Prostate gland (tissue), 2 donors: ENCODE measurements at regions not wholly inside any gene's neighbourhood (a gene's known extent, or its start where the extent isn't known, plus 50 kb on each side); places are given as distances from the start of the nearest gene placed in this dataset.

ENCODE experiments used
- POLR2A ChIP-seq: fragments of 450-650 bp; IDR thresholded peaks from one replicate; pipeline ENCODE4 v1.6.1; 2016; ENCODE audit warnings: antibody characterized with exemption, mild to moderate bottlenecking
- POLR2AphosphoS5 ChIP-seq: sonication (generic); formaldehyde crosslinking; IDR thresholded peaks from one replicate; pipeline ENCODE4 v1.6.1; 2017; ENCODE audit warnings: antibody characterized with exemption
- TF ChIP-seq, protein P1 (sequence below), 4 experiments: fragments of 200-600 bp in 2 of 4; fragments of 450-650 bp in 2 of 4; sonication (generic) in 2 of 4; IDR thresholded peaks; 1 replicate in 3 of 4; 2 replicates in 1 of 4; pipeline ENCODE4 v1.5.1; 2016 to 2019; ENCODE audit warnings: antibody characterized with exemption in 4 of 4, mild to moderate bottlenecking in 2 of 4, moderate library complexity in 2 of 4

DNA sequence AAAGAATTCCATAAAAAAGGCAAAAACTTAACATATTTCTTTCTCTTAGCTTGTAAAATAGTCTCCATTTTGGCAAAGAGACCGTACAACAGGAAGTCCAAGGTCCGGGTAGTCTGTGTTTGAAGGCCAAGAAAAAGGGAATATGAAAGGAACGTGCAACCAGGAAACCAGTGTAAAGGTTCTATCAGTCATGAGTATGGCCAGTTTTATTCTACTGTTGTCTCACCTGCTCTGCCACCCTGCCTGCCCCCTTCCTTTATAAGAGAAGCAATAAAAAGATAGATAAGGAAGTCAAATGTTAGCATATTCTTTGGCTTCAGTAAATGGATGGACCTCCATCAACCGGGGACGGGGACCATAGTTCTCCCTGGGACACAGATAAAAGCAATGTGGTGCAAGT, 370.6 kb upstream of the ROBO2 start:
- TF ChIP-seq POLR2A (no peak), POLR2AphosphoS5 (no peak)
- TF ChIP-seq, protein P1, sequence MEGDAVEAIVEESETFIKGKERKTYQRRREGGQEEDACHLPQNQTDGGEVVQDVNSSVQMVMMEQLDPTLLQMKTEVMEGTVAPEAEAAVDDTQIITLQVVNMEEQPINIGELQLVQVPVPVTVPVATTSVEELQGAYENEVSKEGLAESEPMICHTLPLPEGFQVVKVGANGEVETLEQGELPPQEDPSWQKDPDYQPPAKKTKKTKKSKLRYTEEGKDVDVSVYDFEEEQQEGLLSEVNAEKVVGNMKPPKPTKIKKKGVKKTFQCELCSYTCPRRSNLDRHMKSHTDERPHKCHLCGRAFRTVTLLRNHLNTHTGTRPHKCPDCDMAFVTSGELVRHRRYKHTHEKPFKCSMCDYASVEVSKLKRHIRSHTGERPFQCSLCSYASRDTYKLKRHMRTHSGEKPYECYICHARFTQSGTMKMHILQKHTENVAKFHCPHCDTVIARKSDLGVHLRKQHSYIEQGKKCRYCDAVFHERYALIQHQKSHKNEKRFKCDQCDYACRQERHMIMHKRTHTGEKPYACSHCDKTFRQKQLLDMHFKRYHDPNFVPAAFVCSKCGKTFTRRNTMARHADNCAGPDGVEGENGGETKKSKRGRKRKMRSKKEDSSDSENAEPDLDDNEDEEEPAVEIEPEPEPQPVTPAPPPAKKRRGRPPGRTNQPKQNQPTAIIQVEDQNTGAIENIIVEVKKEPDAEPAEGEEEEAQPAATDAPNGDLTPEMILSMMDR (IDR thresholded peaks at IDR 0.05), result no peak
